ENCODE measurements at regions not wholly inside any gene's neighbourhood (a gene's known extent, or its start where the extent isn't known, plus 50 kb on each side); places are given as distances from the start of the nearest gene placed in this dataset.
"Not testable (repeated sequence)": the region's sequence is repeated elsewhere in the genome, so short reads cannot be mapped to it uniquely, and the experiment has no call there.

DNA sequence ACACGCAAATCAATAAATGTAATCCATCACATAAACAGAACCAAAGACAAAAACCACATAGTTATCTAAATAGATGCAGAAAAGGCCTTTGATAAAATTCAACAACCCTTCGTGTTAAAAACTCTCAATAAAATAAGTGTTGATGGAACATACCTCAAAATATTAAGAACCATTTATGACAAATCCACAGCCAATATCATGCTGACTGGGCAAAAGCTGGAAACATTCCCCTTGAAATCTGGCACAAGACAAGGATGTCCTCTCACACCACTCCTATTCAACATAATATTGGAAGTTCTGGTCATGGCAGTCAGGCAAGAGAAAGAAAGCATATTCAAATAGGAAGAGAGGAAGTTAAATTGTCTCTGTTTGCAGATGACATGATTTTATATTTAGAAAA, 1946.3 kb upstream of the CDH9 start:
- no peak for DNase-seq

DNA sequence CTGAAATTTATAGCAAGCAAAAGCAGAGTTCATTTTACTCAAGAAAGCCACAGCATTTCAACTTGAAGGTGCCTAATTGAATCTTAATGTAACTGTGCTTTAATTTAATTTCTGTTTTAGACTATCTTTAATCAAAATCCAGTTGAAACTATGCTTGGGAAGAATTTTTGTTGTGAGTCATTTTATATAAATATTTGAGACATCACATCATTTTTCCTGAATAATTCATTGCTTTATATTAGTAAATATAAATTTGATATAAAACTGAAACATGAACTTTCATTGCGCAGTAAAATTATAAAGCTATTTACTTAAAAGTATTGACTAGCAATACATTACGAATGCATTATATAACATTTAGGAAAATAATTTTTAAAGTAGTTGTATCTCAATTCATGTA, 1937.1 kb upstream of the CDH9 start:
- no peak for DNase-seq

DNA sequence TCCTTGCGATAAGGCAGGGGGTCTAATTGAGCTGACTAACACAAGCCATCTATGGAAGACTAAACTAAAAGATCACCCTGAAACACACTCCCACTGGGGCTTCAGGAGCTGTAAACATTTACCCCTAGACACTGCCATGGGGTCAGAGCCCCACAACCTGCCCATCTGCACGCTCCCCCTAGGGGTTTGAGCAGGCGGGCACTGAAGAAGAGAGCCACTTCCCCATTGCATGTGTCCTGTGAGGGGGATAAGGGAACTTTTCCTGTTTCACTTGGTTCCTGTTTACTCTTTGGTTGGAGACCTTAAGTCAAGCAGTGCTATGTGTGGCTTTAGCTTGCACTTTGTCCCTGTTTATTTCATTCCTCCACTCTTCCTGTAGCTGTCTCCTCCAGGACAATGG, 1929.5 kb upstream of the CDH9 start:
- DNase-seq = no peak

DNA sequence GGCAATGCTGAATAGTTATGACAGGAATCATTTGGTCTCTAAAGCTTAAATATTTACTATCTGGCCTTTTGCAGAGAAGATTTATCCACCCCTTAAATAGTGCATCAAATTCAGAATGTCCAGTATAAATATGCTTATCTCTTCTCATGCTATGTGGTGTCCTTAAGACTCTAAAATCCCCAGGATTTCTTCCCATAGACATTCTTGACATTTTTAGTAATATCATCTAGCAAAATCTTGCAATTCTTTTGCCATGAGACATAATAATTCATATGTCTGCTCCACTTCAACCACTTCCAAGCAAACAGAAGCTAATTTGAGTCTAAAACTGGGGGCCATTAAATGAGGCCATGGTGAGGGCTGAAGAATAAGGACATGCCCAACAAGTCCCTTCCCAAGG, 1923.4 kb upstream of the CDH9 start:
- no peak for DNase-seq

DNA sequence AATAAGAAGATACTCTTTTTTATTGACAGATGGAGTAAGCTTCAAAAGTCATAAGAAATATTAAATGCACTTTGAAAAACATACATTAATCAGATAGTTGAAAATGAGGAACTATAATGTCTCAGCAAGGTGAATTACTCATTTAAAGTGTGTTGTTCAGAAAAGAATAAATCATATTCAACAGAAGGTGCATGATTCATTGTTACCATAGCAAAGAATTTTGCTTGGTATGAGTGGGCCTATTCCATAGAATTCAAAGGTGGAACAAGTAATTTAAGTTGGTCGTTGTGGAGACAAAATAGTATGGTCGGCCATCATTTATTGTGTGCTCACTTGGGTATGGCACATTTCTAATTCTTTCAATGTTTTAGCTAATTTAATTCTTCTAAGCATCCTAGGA, 1920.2 kb upstream of the CDH9 start:
- no peak for DNase-seq

DNA sequence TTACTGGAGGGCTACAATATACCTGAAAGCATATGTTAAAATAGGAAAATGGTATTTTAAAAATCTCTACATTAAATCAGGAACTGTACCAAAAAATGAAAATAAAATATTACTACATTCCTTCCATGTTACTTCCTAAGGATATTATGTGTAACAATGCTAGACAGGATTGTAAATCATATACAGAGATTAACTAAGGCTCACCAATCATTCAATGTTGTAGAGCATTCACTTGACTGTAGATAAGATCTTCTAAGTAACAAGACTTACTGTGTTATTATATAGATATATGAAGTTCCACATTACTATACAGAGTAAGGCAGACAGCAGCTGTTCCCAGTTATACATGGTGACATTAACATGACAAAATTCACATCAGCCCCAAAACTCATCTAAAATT, 1919.1 kb upstream of the CDH9 start:
- DNase-seq = no peak

DNA sequence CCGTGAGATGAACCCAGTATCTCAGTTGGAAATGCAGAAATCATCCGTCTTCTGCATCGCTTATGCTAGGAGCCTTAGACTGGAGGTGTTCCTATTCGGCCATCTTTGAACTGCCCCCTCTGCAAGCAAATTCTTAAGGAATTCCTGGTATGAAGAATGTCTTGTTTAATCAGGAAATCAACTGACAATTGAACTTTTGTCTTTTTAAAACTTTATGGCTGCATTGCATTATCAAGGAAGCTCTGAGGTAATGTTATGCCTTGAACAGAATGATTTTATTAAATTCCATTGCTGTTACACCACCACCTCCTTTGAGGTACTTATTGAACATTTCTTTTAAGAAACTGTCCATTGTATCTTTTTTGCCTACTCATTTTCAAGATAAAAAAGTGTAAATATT, 1915.7 kb upstream of the CDH9 start:
- no peak for DNase-seq

DNA sequence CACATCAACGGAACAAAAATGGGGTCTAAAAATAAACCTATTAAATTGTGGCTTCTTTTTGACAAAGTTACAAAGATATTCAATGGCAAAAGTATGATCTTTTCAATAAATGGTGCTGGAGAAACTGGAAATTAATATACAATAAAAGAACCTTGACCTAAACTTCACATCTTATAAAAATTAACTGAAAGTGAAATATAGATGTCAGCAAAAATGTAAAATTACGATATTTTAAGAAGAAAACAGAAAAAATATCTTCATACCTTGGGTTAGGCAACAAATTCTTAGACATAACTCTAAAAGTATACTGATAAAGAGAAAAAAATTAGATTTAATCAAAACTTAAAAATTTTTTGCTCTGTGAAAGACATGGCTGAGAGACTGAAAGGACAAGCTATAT, 1909.5 kb upstream of the CDH9 start:
- no peak for DNase-seq

DNA sequence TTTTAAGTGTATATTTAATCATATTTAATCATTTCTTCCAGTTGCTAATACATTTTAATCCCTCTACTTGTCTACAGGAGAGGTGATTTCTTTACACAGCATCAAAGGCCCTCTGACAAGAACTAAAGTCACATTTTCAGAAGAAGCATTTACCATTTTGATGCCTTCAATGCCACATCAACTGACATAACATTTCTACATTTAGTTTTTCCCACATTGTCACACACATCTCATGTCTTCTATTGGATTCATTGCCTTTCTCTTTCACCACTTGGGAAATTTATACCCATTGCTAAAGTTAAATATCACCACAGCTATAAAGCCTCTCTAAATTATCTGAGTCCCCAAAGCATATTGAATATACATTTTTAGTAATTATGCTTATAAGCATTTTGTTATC, 1907.5 kb upstream of the CDH9 start:
- no peak for DNase-seq

DNA sequence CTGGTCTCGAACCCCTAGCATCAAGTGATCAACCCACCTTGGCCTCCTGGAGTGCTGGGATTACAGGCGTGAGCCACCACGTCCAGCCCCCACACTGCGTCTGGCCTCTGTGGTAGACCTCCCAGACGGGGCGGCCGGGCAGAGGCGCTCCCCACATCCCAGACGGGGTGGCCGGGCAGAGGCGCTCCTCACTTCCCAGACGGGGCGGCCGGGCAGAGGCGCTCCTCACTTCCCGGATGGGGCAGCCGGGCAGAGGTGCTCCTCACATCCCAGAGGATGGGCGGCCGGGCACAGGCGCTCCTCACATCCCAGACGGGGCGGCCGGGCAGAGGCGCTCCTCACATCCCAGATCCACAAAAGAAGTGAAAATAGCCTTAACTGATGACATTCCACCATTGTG, 1891.0 kb upstream of the CDH9 start:
- not testable (repeated sequence) for DNase-seq

DNA sequence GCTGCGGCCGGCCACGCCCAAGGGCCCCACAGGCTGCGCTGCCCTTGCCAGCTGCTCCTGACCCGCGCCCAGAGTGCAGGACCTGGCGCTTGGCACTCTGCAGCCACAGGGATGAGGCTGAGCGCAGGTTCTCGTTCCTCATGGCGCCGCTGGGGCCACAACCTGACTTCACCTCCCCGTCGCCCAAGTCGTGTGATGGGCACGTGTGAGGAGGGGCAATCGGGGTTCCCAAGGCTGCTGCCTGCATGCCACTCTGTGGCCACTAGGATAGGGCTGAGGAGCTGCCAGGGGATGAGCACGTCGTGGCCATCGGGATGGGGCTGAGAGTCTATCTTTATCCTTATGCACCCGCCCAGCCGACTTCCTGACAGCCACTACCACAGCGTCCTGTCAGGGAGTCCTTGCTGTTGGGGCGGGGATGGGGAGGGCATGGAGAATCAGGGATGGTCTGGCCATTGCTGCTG, 1890.0 kb upstream of the CDH9 start:
- not testable (repeated sequence) for DNase-seq

DNA sequence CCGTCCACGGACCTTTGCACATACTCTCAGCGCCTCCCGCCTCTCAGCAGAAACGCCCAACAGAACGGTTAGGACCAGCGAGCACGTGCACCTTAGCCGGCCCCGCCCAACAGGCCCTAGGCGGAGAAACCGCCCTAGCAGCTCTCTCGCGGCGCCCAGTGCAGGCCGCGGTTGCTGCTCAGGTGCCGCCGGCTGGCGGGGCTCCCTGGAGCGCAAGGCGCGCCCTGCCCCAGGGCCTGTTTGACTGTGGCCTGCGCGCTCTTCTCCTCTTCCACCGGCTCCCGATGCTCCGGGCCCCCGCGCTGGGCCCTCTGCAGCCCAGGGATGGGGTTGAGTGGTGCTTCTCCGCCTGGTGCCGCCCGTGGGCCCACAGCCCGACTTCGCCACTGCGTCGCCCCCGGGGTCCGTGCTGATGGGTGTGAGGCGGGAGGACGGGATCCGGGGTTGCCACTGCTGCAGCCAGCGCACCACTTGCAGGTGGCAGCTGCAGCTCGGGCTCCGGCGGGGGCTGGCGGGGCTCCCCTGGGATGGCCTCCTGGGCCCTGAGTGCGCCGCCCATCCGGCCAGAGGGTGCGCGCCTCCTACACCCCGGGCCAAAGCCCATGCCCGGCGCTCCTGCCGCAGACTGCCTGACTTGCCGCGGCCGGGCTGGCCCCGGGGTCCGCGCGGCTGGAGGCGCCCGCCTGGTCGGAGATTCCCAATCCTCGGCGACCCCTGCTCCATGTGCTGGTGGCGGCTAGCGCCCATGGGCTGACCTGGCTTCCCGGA, 1889.4 kb upstream of the CDH9 start:
- DNase-seq = no peak

DNA sequence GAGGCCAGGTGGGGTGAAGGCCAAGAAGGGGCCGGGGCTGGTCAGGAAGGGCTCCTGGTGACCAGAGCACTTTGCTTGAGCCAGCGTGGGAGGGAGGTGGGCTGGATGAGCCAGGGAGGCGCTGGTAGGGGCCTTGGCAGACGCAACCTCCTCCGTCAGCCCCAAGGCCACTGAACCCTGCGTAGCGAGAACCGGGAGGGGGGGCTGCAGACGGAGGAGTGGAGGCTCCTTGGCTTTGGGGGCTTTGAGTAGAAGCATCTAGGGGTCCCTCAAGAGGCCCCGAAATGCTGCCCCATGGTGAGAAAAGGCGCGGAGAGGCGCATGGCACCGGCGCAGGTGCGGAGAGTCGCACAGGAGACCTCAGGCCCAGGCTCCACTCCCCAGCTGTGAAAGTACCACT, 1888.0 kb upstream of the CDH9 start:
- no peak for DNase-seq

DNA sequence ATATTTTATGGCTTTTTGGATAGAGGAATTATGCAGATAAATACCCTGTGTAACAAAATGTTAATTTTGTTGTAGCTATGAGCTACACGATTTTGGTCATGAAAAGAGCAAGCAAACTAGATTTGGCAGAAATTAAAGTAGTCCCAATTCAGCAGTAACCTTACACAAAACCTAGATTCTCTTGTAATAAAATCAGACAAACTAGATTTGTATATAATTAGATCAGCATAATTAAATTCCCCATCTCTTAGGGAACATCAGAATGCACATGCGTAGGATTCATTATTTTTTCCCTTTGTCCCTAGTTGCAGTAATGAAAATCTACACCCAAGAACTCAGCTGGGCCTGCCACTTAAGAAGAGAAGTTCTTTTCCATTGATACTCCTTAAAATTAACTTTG, 1879.2 kb upstream of the CDH9 start:
- no peak for DNase-seq

DNA sequence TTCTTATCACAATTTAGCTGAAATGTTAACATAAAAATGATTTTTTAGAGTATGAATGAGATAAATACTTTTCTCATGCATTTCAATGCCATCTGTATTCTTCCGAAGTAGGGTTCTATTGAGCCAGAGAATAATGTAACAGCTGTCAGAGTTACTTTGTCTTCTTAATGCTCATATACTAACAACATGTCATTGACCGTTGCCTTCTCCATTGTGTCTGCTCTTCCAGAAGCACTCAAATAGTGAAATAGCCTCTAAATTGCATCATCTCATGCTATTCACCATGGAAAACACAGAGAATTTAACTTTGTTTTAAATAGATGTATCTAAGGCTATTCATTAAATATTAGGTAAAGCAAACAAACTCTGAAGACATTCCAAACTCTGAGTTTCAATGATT, 1875.9 kb upstream of the CDH9 start:
- no peak for DNase-seq

DNA sequence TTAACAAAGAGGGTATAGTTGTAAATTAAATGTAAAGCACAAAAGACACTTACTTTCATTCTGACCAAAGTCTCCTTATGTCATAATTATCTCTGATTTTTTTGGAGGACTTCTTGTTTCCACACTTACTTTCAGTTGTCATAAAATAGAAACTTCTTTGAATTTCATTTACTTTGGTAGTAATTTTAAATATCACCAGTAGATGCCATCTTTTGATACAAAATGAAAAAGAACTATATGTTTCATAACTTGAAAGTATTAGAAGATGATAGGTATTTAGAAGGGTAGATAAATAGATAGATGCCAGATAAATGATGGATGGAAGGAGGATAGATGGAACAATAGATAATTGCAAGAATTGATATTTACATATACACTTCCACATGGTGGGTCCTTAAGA, 1865.3 kb upstream of the CDH9 start:
- DNase-seq = no peak

DNA sequence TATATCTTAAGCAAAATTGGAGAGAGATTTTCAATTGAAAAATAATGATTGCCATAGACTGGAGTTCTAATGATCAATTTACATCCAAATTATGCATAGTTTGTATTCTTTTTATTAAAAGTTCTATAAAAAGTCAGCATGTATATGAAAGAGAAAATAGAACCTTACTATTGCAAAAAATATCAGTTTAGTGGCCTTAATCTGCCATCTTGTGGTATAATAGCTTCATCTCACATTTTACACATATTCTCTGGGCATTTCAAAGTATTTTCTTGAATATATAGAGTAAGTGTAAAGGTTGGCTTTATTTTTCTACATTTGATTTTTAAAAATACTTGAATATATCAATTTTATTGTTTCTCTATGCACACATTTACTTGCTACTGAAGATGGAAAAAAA, 1858.6 kb upstream of the CDH9 start:
- peak in 1 of 2 experiments; percentile 27 for DNase-seq

DNA sequence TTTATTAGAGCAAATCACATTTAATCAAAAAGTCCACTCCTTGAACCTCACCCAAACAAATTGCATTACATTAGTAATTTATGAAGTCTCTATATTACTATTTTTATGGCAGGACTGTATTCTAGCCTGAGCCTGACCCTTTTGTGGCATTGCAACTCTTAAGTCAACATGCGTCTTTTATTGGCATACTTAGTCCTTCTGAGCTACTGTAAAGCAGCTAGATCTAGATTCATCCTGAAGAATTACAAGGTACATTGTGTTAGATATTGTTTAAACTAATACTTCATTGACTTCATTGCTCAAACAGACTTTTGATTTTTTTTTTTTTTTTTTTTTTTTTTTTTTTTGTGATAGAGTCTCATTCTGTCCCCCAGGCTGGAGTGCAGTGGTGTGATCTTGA, 1842.5 kb upstream of the CDH9 start:
- DNase-seq = no peak

DNA sequence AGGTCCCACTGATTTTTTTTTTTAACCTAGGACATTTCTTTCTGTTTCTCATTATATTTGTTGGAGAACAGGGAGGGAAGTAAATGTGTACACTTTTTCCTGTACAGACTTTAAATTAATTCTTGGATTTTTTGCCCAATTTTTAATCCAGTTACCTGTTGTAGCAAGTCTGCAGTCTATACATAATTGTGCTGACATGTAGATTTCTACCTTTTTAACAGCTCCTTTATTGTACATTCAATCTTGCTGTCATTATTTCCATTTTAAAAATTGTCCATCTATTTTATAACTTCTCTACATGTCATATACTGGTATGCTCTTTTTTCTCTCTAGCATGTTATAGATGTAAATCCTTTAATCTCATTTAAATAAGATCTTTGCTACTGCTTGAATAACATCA, 1838.7 kb upstream of the CDH9 start:
- DNase-seq = no peak

DNA sequence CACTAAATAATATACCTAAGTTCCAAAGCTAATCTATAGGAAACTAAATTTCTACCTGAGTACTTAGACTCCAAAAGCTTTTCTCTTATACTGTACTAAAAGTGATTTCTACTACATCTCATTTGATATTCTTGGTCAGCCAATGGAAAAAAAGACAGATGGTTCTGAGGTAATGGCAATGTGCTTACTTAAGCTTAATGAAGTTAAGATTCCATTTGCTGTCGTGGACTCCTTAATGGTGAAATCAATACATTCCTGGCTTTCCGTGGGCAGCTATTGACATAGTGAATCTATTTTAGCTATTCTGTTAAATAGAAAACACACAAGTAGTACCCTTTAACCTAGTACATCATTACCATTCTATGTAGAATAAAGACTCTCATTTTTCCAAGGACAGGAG, 1825.6 kb upstream of the CDH9 start:
- DNase-seq = no peak

DNA sequence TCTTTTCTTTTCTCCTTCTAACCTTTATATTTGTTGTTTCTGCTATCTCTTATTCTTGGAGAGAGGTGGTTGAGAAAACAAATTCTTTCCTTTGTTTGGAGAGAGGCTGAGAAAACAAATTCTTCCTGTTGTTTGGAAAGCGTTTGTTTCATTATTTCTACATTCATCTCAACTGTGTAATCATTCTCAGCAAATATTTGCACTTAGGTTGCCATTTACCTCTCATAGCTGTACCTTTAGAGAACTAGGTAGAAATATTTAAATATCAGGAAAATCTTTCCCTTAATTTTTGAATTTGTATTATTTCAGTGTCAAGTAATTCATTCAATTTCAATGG, 1824.4 kb upstream of the CDH9 start:
- no peak for DNase-seq

DNA sequence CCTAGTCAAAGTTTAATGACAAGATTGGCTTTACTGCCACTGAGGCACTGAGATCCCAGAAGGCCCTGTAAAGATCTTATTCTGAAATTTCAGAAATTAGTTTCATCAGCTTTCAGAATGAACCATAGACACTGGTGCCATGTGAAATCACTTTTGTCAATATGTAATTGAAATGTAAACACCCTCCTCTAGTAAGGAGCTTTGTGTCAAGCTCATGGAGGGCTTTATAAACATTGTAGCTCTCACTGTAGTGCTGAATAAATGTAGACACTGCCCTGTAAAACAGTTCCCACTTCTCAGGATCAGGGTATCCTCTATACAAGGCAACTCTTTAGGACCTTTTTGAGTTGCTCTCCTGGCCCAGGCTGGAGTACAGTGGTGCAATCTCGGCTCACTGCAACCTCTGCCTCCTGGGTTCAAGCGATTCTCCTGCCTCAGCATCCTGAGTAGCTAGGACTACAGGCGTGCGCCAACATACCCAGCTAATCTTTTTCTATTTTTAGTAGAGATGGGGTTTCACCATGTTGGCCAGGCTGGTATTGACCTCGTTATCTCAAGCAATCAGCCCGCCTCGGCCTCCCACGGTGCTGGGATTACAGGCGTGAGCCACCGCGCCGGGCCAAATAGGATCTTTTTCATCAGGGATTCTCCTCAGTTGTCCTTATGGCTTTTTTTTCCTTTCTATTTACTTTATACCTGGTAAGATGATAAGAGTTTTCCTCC, 1823.9 kb upstream of the CDH9 start:
- DNase-seq = no peak

DNA sequence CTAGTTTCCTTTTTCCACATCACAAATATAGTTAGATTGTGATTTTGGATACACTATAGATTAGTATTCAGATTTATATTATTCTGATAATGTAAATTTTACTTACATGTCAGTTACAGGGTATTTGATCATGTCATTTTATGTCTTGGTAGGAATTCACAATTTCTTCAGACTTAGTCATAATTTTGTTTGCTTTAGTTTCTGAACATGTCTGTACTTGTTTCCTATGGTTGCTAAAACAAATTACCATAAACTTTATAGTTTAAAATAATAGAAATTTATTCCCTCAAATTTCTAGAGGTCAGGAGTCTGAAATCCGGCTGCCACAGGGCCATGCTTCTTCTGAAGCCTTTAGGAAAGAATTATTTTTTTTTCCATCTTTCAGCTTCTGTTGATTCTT, 1817.2 kb upstream of the CDH9 start:
- DNase-seq = no peak

DNA sequence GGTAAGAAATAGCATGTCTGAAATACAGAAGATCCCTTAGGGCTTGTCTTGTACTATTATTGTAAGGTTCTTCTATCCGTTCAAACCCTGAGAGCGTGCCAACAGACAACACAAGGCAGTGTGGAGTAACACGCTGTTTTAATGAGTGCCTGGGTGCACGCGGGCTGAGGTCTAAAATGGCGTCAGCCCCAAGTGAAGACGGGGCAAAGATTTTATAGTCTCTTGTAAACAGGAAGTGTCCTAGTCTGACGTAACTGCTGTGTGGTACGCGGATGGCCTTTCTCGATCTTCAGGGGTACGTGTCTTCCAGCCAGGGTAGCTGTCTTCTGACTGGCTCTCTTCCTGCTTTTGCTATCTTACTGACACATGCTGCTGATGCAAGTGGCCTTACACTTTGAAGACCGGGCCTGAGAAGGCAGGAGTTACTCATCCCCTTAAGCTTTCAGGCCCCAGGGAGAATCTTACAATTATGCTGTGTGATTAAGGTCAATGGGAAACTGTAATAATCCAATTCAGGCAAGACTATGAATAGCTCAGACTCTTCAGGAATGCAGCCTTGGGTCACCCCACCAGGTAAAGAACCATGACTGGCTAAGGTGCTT, 1812.0 kb upstream of the CDH9 start:
- DNase-seq = no peak

DNA sequence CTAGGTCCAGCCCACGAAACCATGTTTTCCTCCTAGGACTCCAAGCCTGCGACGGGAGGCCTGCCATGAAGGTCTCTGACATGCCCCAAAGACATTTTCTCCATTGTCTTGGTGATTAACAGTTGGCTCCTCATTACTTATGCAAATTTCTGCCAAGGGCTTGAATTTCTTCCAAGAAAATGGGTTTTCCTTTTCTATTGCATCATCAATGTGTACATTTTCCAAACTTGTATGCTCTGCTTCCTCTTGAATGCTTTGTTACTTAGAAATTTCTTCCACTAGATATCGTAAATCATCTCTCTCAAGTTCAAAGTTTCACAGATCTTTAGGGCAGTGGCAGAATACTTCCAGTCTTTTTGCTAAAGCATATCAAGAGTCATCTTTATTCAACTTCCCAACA, 1792.7 kb upstream of the CDH9 start:
- DNase-seq = no peak
